PC-3 (cell line): ENCODE measurements at regions not wholly inside any gene's neighbourhood (a gene's known extent, or its start where the extent isn't known, plus 50 kb on each side); places are given as distances from the start of the nearest gene placed in this dataset.

Experiments
- ATAC-seq: fragments of 200-7000 bp; cut with Tn5 transposase; 2 replicates; pipeline ENCODE4 v1.9.1; 2020; ENCODE audit warnings: mild to moderate bottlenecking, moderate library complexity
- BruUV-seq: library from RNA; stranded (reverse); fragments of 400-500 nt; replicated peaks from 2 replicates; lab custom pipeline; 2021; lab: Mats Ljungman, UMichigan
- CTCF ChIA-PET: fragments of 300-600 bp; sonication (Branson Sonifier 250); formaldehyde crosslinking; loops from one replicate; lab custom pipeline; 2022; ENCODE audit warnings: antibody characterized with exemption; lab: Charles Lee
- POLR2A ChIA-PET: fragments of 300-600 bp; sonication (Branson Sonifier 250); formaldehyde crosslinking; loops from one replicate; lab custom pipeline; 2022; ENCODE audit warnings: antibody characterized with exemption; ENCODE audit not compliant: unreplicated experiment; lab: Charles Lee
- DNase-seq: peaks from one replicate; pipeline ENCODE4 v3.0.0-alpha.2; 2015
- H2AFZ ChIP-seq: fragments of 300-600 bp; sonication (generic); 2 replicates; pipeline ENCODE4 v1.6.0; 2016; ENCODE audit warnings: antibody characterized with exemption, low read length
- H3F3A ChIP-seq: fragments of 300-600 bp; sonication (generic); one replicate; pipeline ENCODE4 v1.6.0; 2017; ENCODE audit warnings: antibody characterized with exemption, low read length, control low read depth, mild to moderate bottlenecking; ENCODE audit not compliant: unreplicated experiment
- H3K27ac ChIP-seq: fragments of 300-600 bp; sonication (generic); 2 replicates; pipeline ENCODE4 v1.5.1; 2016; ENCODE audit warnings: mild to moderate bottlenecking, low read length
- H3K27me3 ChIP-seq: fragments of 300-600 bp; sonication (generic); 2 replicates; pipeline ENCODE4 v1.6.1; 2016; ENCODE audit warnings: low read length, mixed read lengths
- H3K36me3 ChIP-seq: fragments of 300-600 bp; sonication (generic); 2 replicates; pipeline ENCODE4 v1.6.1; 2016; ENCODE audit warnings: low read depth, mixed run types, low read length, mixed read lengths
- H3K4me1 ChIP-seq: fragments of 300-600 bp; sonication (generic); 2 replicates; pipeline ENCODE4 v1.5.1; 2016; ENCODE audit warnings: low read length; ENCODE audit not compliant: insufficient read depth
- H3K4me2 ChIP-seq: fragments of 300-600 bp; sonication (generic); 2 replicates; pipeline ENCODE4 v1.6.0; 2016; ENCODE audit warnings: low read length
- H3K4me3 ChIP-seq: fragments of 300-600 bp; sonication (generic); 2 replicates; pipeline ENCODE4 v1.5.1; 2016; ENCODE audit warnings: mild to moderate bottlenecking, low read length, mixed read lengths
- H3K79me2 ChIP-seq: fragments of 300-600 bp; sonication (generic); 2 replicates; pipeline ENCODE4 v1.6.1; 2017; ENCODE audit warnings: low read length, mixed read lengths
- H3K9ac ChIP-seq: fragments of 300-600 bp; sonication (generic); 2 replicates; pipeline ENCODE4 v1.6.0; 2016; ENCODE audit warnings: mild to moderate bottlenecking, low read length
- H3K9me2 ChIP-seq: fragments of 300-600 bp; sonication (generic); replicated peaks from 2 replicates; pipeline ENCODE4 v1.6.1; 2016; ENCODE audit warnings: mixed run types, low read length, mixed read lengths
- H3K9me3 ChIP-seq: fragments of 300-600 bp; sonication (generic); 2 replicates; pipeline ENCODE4 v1.6.1; 2016; ENCODE audit warnings: low read length, mixed read lengths
- H4K20me1 ChIP-seq: fragments of 300-600 bp; sonication (generic); 2 replicates; pipeline ENCODE4 v1.6.1; 2016; ENCODE audit warnings: low read length, mixed read lengths
- EZH2 ChIP-seq: fragments of 300-600 bp; sonication (generic); IDR thresholded peaks from one replicate; pipeline ENCODE4 v1.6.1; 2017; ENCODE audit warnings: antibody characterized with exemption, mild to moderate bottlenecking, low read length; ENCODE audit not compliant: unreplicated experiment
- EZH2phosphoT487 ChIP-seq: fragments of 300-600 bp; sonication (generic); IDR thresholded peaks from 2 replicates; pipeline ENCODE4 v1.6.1; 2018; ENCODE audit warnings: mild to moderate bottlenecking, antibody characterized with exemption, low read length, borderline replicate concordance
- intact Hi-C: fragments of 100-400 bp; cut with micrococcal nuclease; formaldehyde crosslinking; loops from 2 replicates; pipeline ENCODE4 v1.9.0; 2023
- TF ChIP-seq, protein P1 (sequence below): fragments of 300-600 bp; sonication (generic); conservative IDR thresholded peaks from 2 replicates; pipeline ENCODE4 v1.5.1; 2017; ENCODE audit warnings: antibody characterized with exemption, low read depth, mild to moderate bottlenecking, low read length

DNA sequence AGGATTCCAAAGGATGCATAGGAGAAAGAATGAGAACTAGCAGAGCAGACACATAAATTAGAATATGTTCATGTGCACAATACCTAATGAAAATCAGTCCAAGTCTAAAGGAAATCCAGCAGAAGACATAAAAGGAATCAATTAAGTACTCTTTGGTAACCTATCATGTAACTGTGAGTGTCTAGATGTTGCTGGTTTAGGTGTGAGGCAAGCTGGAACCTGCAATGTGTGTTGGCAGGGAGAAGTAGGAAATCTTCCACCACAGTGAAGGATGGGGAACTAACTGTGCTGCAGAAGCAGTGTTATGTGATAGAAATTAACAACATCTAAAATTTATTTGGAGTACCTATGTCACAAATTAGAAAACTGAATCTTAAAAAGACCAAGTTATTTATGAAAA is 330.8 kb upstream of the DKK2 start:
- CTCF ChIA-PET: no interaction called here
- intact Hi-C loops: no loop called here
- no peaks in the 10 kb centered on the region for H3K9me2 ChIP-seq

DNA sequence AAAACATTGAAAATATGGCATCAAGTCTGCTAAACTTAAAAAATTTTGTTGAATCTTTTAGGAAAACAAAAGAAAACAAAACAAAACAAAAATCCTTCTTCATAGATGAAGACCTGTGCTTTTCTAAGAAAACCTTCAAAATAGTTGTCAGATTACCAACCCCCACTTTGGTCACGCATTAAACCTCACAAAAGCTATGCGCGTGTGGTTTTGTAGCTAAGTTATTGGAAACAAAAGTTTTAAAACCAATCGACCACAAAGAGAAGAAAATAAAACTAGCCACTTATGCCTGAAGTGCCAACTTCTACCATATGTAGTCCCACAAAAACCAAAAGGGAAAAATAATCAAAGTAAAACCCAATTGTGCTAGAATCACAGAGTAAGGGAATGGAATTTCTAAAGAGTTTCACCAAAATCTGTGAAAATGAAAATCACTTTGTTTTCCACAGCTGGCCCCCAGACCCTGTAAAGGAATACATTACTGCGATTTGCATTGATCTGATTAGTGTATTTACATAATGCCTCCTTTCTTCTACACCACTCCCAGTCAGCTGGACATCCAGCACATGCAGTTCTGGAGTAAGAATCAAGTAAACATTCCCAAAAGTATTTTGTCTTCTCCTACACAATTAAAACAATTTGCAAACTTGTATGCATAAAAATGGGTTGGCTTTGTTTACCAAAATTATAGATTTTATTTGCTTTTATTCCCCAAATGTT is 330.1 kb upstream of the DKK2 start:
- Histone ChIP-seq H2AFZ (no peak overlapping the region), H3K9me2 (no peaks in the 10 kb centered on the region), H3K36me3 (no peaks in the 10 kb centered on the region), H4K20me1 (no peaks in the 10 kb centered on the region), H3K9me3 (no peaks in the 10 kb centered on the region), H3K27ac (no peak overlapping the region), H3K79me2 (no peaks in the 10 kb centered on the region), H3K4me2 (no peak overlapping the region), H3K4me1 (no peaks in the 10 kb centered on the region), H3F3A (no peaks in the 10 kb centered on the region), H3K9ac (no peak overlapping the region), H3K4me3 (no peak overlapping the region), H3K27me3 (no peaks in the 10 kb centered on the region; the same call in 1 of the 2 replicates)
- TF ChIP-seq EZH2phosphoT487 (no peak), EZH2 (no peak)
- TF ChIP-seq, protein P1, sequence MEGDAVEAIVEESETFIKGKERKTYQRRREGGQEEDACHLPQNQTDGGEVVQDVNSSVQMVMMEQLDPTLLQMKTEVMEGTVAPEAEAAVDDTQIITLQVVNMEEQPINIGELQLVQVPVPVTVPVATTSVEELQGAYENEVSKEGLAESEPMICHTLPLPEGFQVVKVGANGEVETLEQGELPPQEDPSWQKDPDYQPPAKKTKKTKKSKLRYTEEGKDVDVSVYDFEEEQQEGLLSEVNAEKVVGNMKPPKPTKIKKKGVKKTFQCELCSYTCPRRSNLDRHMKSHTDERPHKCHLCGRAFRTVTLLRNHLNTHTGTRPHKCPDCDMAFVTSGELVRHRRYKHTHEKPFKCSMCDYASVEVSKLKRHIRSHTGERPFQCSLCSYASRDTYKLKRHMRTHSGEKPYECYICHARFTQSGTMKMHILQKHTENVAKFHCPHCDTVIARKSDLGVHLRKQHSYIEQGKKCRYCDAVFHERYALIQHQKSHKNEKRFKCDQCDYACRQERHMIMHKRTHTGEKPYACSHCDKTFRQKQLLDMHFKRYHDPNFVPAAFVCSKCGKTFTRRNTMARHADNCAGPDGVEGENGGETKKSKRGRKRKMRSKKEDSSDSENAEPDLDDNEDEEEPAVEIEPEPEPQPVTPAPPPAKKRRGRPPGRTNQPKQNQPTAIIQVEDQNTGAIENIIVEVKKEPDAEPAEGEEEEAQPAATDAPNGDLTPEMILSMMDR: no peak
- intact Hi-C loops: no loop called here
- no peak for ATAC-seq
- CTCF ChIA-PET: no interaction called here
- BruUV-seq: no TSS peak
- DNase-seq: no peak
- POLR2A ChIA-PET: no interaction called here

More for the DNA sequence above, 330.8 kb upstream of the DKK2 start:
- Histone ChIP-seq H3K79me2 (no peaks in the 10 kb centered on the region), H4K20me1 (no peaks in the 10 kb centered on the region), H3F3A (no peaks in the 10 kb centered on the region), H3K36me3 (no peaks in the 10 kb centered on the region), H3K27ac (no peak overlapping the region), H3K27me3 (no peaks in the 10 kb centered on the region), H3K4me3 (no peak overlapping the region), H3K4me1 (no peaks in the 10 kb centered on the region), H3K9ac (no peak overlapping the region), H3K4me2 (no peak overlapping the region), H2AFZ (no peak overlapping the region), H3K9me3 (no peaks in the 10 kb centered on the region)
- BruUV-seq: no TSS peak
- TF ChIP-seq, protein P1: no peak
- no peak for TF ChIP-seq EZH2
- TF ChIP-seq EZH2phosphoT487: no peak
- DNase-seq (no peak), ATAC-seq (no peak)
- POLR2A ChIA-PET: no interaction called here

GRCh38 chr4:107363125-107363524 is 327.0 kb upstream of the DKK2 start:
- no peak for ATAC-seq
- no peaks in the 10 kb centered on the region for H3K9me3 ChIP-seq
- no peaks in the 10 kb centered on the region for H3K9me2 ChIP-seq
- H3K4me2 ChIP-seq: no peak overlapping the region
- H3K9ac ChIP-seq: no peak overlapping the region
- no peaks in the 10 kb centered on the region for H3K36me3 ChIP-seq
- no peaks in the 10 kb centered on the region for H3F3A ChIP-seq
- no peaks in the 10 kb centered on the region for H4K20me1 ChIP-seq
- H3K4me3 ChIP-seq: no peak overlapping the region
- no peaks in the 10 kb centered on the region; the same call in 1 of the 2 replicates for H3K27me3 ChIP-seq
- no peaks in the 10 kb centered on the region for H3K79me2 ChIP-seq
- ChIA-PET CTCF (no interaction called here), POLR2A (no interaction called here)
- DNase-seq: no peak
- intact Hi-C loops: no loop called here
- BruUV-seq: no TSS peak
- no peaks in the 10 kb centered on the region for H3K4me1 ChIP-seq
- TF ChIP-seq EZH2 (no peak), EZH2phosphoT487 (no peak)
- TF ChIP-seq, protein P1: no peak
- H3K27ac ChIP-seq: no peak overlapping the region
- H2AFZ ChIP-seq: no peak overlapping the region
